WTC11 (cell line): ENCODE measurements at regions not wholly inside any gene's neighbourhood (a gene's known extent, or its start where the extent isn't known, plus 50 kb on each side); places are given as distances from the start of the nearest gene placed in this dataset.

ENCODE experiments used
- ATAC-seq: fragments of 200-7000 bp; cut with Tn5 transposase; 2 replicates; pipeline ENCODE4 v1.10.0; 2021; ENCODE audit warnings: mild to moderate bottlenecking, moderate library complexity
- CTCF ChIA-PET: fragments of 300-600 bp; sonication (Branson Sonifier 250); formaldehyde crosslinking; loops from one replicate; lab custom pipeline; 2021; ENCODE audit warnings: antibody characterized with exemption; lab: Charles Lee
- POLR2A ChIA-PET: fragments of 350-600 bp; sonication (Branson Sonifier 250); formaldehyde crosslinking; loops from one replicate; lab custom pipeline; 2021; ENCODE audit warnings: antibody characterized with exemption; lab: Charles Lee
- DNase-seq: peaks from one replicate; pipeline ENCODE4 v3.0.0; 2021; ENCODE audit warnings: low spot score
- H3K27ac Mint-ChIP-seq: 2 replicates; pipeline ENCODE4 v1.8.0; 2021; ENCODE audit warnings: mixed read lengths
- H3K27me3 Mint-ChIP-seq: 2 replicates; pipeline ENCODE4 v1.8.0; 2021; ENCODE audit warnings: low read depth, mild to moderate bottlenecking, moderate library complexity, mixed read lengths
- H3K36me3 Mint-ChIP-seq: 2 replicates; pipeline ENCODE4 v1.8.0; 2021; ENCODE audit warnings: mixed read lengths
- H3K4me1 Mint-ChIP-seq: 2 replicates; pipeline ENCODE4 v1.8.0; 2022; ENCODE audit warnings: mixed read lengths
- H3K4me3 Mint-ChIP-seq: 2 replicates; pipeline ENCODE4 v1.8.0; 2021; ENCODE audit warnings: mild to moderate bottlenecking, moderate library complexity, mixed read lengths
- H3K9me3 Mint-ChIP-seq: 2 replicates; pipeline ENCODE4 v1.8.0; 2021; ENCODE audit warnings: mixed read lengths
- ESRRA ChIP-seq: sonication (generic); formaldehyde crosslinking; IDR thresholded peaks from 2 replicates; pipeline ENCODE4 v1.8.1; 2022; ENCODE audit warnings: mild to moderate bottlenecking, missing genetic modification reagents, borderline replicate concordance
- ETV6 ChIP-seq: sonication (generic); formaldehyde crosslinking; IDR thresholded peaks from 2 replicates; pipeline ENCODE4 v1.8.1; 2022; ENCODE audit warnings: mild to moderate bottlenecking, missing genetic modification reagents
- GTF2I ChIP-seq: fragments of 250-450 bp; sonication (Bioruptor Pico); conservative IDR thresholded peaks from 2 replicates; pipeline ENCODE4 v1.4.0; 2021; ENCODE audit warnings: mild to moderate bottlenecking
- JAZF1 ChIP-seq: fragments of 250-450 bp; sonication (Bioruptor Pico); IDR thresholded peaks from 2 replicates; pipeline ENCODE4 v1.9.0; 2021; ENCODE audit warnings: moderate library complexity, mild to moderate bottlenecking, inconsistent platforms
- NFYB ChIP-seq: sonication (generic); formaldehyde crosslinking; conservative IDR thresholded peaks from 2 replicates; pipeline ENCODE4 v1.8.0; 2022; ENCODE audit warnings: low read depth, missing genetic modification reagents
- NR2C2 ChIP-seq: sonication (generic); formaldehyde crosslinking; IDR thresholded peaks from 2 replicates; pipeline ENCODE4 v1.8.0; 2022; ENCODE audit warnings: mild to moderate bottlenecking, missing genetic modification reagents
- NR3C1 ChIP-seq: sonication (generic); formaldehyde crosslinking; conservative IDR thresholded peaks from 2 replicates; pipeline ENCODE4 v1.8.1; 2023; ENCODE audit warnings: low read depth, mild to moderate bottlenecking, missing genetic modification reagents
- PRRX2 ChIP-seq: fragments of 250-450 bp; sonication (Bioruptor Pico); IDR thresholded peaks from 2 replicates; pipeline ENCODE4 v1.8.0; 2021; ENCODE audit warnings: mild to moderate bottlenecking
- TEAD4 ChIP-seq: sonication (generic); formaldehyde crosslinking; IDR thresholded peaks from 2 replicates; pipeline ENCODE4 v1.8.0; 2022; ENCODE audit warnings: mild to moderate bottlenecking, missing genetic modification reagents
- TP53 ChIP-seq: sonication (generic); formaldehyde crosslinking; IDR thresholded peaks from 2 replicates; pipeline ENCODE4 v1.8.1; 2023; ENCODE audit warnings: mild to moderate bottlenecking, missing genetic modification reagents
- ZNF423 ChIP-seq: fragments of 250-450 bp; sonication (Bioruptor Pico); IDR thresholded peaks from 2 replicates; pipeline ENCODE4 v2.1.2; 2022; ENCODE audit warnings: mild to moderate bottlenecking, moderate library complexity
- ZNF671 ChIP-seq: fragments of 250-450 bp; sonication (Bioruptor Pico); IDR thresholded peaks from 2 replicates; pipeline ENCODE4 v1.8.0; 2021; ENCODE audit warnings: mild to moderate bottlenecking
- TF ChIP-seq, protein P1 (sequence below): fragments of 250-450 bp; sonication (Bioruptor Pico); IDR thresholded peaks from 2 replicates; pipeline ENCODE4 v2.1.2; 2022; ENCODE audit warnings: mild to moderate bottlenecking, moderate library complexity
- TF ChIP-seq, protein P2 (sequence below): sonication (generic); formaldehyde crosslinking; IDR thresholded peaks from 2 replicates; pipeline ENCODE4 v1.8.0; 2023; ENCODE audit warnings: missing genetic modification reagents
- TF ChIP-seq, protein P3 (sequence below): fragments of 250-450 bp; sonication (Bioruptor Pico); IDR thresholded peaks from 2 replicates; pipeline ENCODE4 v1.9.0; 2021; ENCODE audit warnings: mild to moderate bottlenecking
- TF ChIP-seq, protein P4 (sequence below): sonication (generic); formaldehyde crosslinking; IDR thresholded peaks from 2 replicates; pipeline ENCODE4 v1.8.1; 2023; ENCODE audit warnings: mild to moderate bottlenecking, missing genetic modification reagents, borderline replicate concordance

DNA sequence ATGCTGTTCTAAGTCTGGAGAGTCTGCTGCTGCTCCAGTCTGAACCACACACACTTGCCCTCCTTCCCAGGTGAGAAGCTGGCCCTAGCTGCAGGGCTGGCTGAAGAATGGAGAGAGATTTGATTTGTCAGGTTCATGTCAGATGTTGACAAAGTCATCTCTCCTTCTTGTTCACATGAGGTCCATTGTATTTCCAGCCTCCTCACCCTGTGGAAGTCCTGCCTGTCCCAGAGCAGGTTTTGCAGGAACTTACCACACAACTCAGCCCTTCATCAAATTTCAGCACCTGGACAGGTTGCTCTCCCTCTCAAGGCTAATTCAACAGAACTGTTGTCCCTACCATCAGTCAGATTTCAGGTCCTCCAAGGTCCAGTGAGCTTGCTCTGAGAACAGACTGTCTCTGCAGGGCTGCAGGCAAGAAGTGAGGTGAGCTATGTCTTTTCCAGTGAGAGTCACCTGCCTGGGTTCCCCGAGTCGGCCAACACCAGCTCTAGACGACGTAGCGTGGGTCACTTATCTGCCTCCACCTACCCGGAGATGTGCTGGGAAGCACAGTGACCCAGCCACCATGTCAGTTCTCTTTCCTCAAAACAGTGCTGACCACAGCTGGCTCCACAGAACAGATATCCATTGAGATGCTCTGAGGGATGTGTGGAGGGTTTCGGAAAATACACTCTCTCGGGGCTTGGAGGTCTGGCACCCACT lies 58.0 kb upstream of the CD93 start (continued):
- TF ChIP-seq, protein P1, sequence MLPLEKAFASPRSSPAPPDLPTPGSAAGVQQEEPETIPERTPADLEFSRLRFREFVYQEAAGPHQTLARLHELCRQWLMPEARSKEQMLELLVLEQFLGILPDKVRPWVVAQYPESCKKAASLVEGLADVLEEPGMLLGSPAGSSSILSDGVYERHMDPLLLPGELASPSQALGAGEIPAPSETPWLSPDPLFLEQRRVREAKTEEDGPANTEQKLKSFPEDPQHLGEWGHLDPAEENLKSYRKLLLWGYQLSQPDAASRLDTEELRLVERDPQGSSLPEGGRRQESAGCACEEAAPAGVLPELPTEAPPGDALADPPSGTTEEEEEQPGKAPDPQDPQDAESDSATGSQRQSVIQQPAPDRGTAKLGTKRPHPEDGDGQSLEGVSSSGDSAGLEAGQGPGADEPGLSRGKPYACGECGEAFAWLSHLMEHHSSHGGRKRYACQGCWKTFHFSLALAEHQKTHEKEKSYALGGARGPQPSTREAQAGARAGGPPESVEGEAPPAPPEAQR = no peak
- TF ChIP-seq, protein P2, sequence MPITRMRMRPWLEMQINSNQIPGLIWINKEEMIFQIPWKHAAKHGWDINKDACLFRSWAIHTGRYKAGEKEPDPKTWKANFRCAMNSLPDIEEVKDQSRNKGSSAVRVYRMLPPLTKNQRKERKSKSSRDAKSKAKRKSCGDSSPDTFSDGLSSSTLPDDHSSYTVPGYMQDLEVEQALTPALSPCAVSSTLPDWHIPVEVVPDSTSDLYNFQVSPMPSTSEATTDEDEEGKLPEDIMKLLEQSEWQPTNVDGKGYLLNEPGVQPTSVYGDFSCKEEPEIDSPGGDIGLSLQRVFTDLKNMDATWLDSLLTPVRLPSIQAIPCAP (CRISPR knock-in tag) = no peak
- no peak for TF ChIP-seq NR3C1 (CRISPR knock-in tag)
- TF ChIP-seq, all 79 proteins: peak for 0

DNA sequence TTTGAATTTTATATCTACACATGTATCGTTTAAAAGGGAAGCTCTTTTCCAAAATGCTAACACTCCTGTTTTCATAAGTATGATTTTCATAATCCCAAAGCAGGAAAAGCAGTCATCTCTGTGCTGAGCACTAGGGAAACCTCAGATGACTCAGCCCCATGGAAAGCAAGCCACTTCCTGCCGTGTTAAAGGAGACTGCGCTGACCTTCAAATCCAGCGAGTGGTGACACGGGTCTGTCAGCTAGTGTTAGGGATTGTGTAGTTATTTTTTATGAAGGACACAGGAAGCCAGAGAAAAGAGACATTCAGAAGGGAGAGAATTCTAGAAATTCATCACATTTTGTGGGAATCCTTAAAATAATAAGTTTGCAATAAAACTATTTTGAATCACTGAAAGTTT lies 57.0 kb upstream of the CD93 start:
- Mint-ChIP-seq H3K27ac (no peak overlapping the region), H3K9me3 (peaks cover 13% of the 10 kb centered on the region), H3K27me3 (no peaks in the 10 kb centered on the region), H3K36me3 (no peaks in the 10 kb centered on the region), H3K4me1 (no peaks in the 10 kb centered on the region), H3K4me3 (no peak overlapping the region)
- DNase-seq (no peak), ATAC-seq (no peak)
- CTCF ChIA-PET = interaction anchor here (2.0 to 2.9 kb wide), 2 partner anchors 53 to 92 kb away, joined by 7 to 8 read pairs; no protein-coding TSS in a partner anchor
- TF ChIP-seq NR2C2 (CRISPR knock-in tag) (no peak), NFYB (CRISPR knock-in tag) (no peak), ESRRA (no peak), TEAD4 (no peak), TP53 (CRISPR knock-in tag) (no peak), ETV6 (CRISPR knock-in tag) (no peak), JAZF1 (no peak), ZNF423 (CRISPR knock-in tag) (no peak), ZNF671 (CRISPR knock-in tag) (no peak), GTF2I (CRISPR knock-in tag) (no peak), PRRX2 (no peak)
- TF ChIP-seq, protein P3, sequence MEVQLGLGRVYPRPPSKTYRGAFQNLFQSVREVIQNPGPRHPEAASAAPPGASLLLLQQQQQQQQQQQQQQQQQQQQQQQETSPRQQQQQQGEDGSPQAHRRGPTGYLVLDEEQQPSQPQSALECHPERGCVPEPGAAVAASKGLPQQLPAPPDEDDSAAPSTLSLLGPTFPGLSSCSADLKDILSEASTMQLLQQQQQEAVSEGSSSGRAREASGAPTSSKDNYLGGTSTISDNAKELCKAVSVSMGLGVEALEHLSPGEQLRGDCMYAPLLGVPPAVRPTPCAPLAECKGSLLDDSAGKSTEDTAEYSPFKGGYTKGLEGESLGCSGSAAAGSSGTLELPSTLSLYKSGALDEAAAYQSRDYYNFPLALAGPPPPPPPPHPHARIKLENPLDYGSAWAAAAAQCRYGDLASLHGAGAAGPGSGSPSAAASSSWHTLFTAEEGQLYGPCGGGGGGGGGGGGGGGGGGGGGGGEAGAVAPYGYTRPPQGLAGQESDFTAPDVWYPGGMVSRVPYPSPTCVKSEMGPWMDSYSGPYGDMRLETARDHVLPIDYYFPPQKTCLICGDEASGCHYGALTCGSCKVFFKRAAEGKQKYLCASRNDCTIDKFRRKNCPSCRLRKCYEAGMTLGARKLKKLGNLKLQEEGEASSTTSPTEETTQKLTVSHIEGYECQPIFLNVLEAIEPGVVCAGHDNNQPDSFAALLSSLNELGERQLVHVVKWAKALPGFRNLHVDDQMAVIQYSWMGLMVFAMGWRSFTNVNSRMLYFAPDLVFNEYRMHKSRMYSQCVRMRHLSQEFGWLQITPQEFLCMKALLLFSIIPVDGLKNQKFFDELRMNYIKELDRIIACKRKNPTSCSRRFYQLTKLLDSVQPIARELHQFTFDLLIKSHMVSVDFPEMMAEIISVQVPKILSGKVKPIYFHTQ (CRISPR knock-in tag) = no peak
- TF ChIP-seq, protein P4, sequence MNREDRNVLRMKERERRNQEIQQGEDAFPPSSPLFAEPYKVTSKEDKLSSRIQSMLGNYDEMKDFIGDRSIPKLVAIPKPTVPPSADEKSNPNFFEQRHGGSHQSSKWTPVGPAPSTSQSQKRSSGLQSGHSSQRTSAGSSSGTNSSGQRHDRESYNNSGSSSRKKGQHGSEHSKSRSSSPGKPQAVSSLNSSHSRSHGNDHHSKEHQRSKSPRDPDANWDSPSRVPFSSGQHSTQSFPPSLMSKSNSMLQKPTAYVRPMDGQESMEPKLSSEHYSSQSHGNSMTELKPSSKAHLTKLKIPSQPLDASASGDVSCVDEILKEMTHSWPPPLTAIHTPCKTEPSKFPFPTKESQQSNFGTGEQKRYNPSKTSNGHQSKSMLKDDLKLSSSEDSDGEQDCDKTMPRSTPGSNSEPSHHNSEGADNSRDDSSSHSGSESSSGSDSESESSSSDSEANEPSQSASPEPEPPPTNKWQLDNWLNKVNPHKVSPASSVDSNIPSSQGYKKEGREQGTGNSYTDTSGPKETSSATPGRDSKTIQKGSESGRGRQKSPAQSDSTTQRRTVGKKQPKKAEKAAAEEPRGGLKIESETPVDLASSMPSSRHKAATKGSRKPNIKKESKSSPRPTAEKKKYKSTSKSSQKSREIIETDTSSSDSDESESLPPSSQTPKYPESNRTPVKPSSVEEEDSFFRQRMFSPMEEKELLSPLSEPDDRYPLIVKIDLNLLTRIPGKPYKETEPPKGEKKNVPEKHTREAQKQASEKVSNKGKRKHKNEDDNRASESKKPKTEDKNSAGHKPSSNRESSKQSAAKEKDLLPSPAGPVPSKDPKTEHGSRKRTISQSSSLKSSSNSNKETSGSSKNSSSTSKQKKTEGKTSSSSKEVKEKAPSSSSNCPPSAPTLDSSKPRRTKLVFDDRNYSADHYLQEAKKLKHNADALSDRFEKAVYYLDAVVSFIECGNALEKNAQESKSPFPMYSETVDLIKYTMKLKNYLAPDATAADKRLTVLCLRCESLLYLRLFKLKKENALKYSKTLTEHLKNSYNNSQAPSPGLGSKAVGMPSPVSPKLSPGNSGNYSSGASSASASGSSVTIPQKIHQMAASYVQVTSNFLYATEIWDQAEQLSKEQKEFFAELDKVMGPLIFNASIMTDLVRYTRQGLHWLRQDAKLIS = no peak
- POLR2A ChIA-PET = no interaction called here
